Right cardiac atrium (tissue), 5 donors: ENCODE measurements at regions not wholly inside any gene's neighbourhood (a gene's known extent, or its start where the extent isn't known, plus 50 kb on each side); places are given as distances from the start of the nearest gene placed in this dataset.

Experiments
- ATAC-seq, 2 donors: fragments of 200-7000 bp; cut with Tn5 transposase; one replicate each; pipeline versions ENCODE4 v1.8.0 to v1.9.1; 2020; ENCODE audit warnings: moderate library complexity in 2 of 2, mild to moderate bottlenecking in 1 of 2
- DNase-seq, 3 donors: peaks; one replicate each; pipeline ENCODE4 v3.0.0-alpha.2; 2020
- H3K27ac ChIP-seq: one replicate; pipeline ENCODE4 v1.5.1; 2013; ENCODE audit warnings: mild to moderate bottlenecking, low read length, control low read depth, moderate library complexity
- H3K27me3 ChIP-seq: one replicate; pipeline ENCODE4 v1.6.1; 2013; ENCODE audit not compliant: control insufficient read depth, insufficient read depth
- H3K4me1 ChIP-seq: one replicate; pipeline ENCODE4 v1.6.1; 2013; ENCODE audit warnings: low read length; ENCODE audit not compliant: control insufficient read depth, insufficient read depth
- H3K4me3 ChIP-seq: one replicate; pipeline ENCODE4 v1.5.1; 2013; ENCODE audit warnings: low read length, control low read depth
- H3K9me3 ChIP-seq: one replicate; pipeline ENCODE4 v1.6.1; 2013; ENCODE audit warnings: low read length; ENCODE audit not compliant: control insufficient read depth
- WGBS: extraction: QIAGEN DNeasy Blood & Tissue Kit; methylation state at CpG from one replicate; pipeline ENCODE4 v1.1.7; 2013; 5-methylcytosine and 5-hydroxymethylcytosine counted together
- intact Hi-C, 4 donors: fragments of 100-400 bp; cut with DNase I; formaldehyde crosslinking; loops; one replicate each; pipeline versions ENCODE4 v1.11.0 to v1.14.0; 2022 to 2023
- donor health status: healthy with polysubstance abuse.
- donor health status: DM: no; HTN: yes; CAD: no.
- donor health status: DM: no; HTN: no; CAD: no.
- donor health status: DM: no; HTN: yes; CAD: no; lungs with severe emphysema.
- donor health status: DM: yes; HTN: yes; CAD: no.

DNA sequence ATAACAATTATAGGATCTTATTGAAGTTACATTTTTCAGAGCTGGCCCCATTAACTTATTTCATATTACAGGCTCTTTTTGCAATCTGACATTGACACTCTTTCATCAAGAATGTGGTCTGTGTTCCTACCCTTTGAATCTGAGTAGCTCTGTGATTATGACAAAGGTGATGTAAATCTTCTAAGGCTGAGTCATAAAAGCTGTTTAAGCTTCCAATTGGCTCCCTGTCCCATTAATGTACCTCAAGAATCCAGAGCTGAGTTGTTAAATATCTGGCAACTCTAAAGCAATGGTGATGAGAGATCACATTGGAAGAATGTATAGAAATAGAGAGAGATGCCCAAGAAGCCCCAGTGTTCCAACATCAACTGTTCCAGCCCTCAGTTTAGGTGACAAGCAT, 178.5 kb upstream of the DEPDC1 start:
- no peak for ATAC-seq
- no peaks in the 10 kb centered on the region for H3K9me3 ChIP-seq
- no peaks in the 10 kb centered on the region for H3K4me1 ChIP-seq
- H3K27ac ChIP-seq = no peak overlapping the region
- intact Hi-C loops = no loop called here
- H3K27me3 ChIP-seq = no peaks in the 10 kb centered on the region
- DNase-seq = no peak
- H3K4me3 ChIP-seq = no peak overlapping the region

DNA sequence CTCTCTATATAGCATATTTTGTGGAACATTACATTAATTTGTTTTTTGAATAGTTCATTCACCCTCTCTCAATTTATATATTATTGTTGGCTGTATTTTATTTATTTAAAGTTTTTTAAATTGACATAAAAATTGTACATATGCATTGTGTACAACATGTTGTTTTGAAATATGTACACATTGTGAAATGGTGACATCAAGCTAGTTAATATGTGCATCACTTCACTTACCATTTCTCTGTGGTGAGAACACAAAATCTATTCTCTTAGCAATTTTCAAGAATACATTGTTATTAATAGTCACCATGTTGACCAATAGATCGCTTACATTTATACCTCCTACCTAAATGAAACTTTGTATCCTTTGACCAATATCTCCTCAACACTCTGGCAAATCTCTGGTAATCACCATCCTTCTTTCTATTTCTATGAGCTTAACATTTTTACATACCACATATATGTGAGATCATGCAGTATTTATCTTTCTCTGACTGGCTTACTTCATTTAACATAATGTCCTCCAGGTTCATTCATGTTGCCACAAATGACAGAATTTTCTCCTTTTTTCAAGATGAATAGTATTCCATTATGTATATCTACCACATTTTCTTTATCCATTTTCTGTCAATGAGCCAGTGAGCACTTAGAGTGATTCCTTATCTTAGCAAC, 180.9 kb upstream of the DEPDC1 start:
- no peaks in the 10 kb centered on the region for H3K4me1 ChIP-seq
- H3K9me3 ChIP-seq = no peaks in the 10 kb centered on the region
- no peak overlapping the region for H3K27ac ChIP-seq
- intact Hi-C loops = no loop called here
- WGBS = 89% methylated on average over 1 of the region's 1 CpG
- DNase-seq (no peak), ATAC-seq (no peak)
- no peaks in the 10 kb centered on the region for H3K27me3 ChIP-seq
- H3K4me3 ChIP-seq = no peak overlapping the region

DNA sequence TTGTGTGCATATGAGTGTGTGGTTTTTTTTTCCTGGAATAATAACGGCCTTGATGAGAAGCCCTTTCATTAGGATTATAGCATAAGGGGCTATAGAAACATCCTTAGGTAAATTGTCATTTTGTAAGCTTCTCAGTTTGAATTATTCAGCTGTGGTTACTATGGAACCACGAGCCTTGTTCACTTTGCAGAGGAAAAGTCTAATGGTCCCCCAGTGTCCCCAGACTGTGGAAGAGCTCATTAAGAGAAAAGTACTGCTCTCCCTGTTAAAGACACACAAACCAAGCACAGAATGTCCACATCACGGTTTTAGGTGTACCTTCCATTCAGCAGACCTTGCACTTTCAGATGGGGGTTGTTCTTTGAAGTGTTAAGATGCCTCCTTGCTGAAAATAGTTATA, 199.3 kb upstream of the DEPDC1 start:
- Histone ChIP-seq H3K4me3 (no peak overlapping the region), H3K27me3 (no peaks in the 10 kb centered on the region), H3K27ac (no peak overlapping the region), H3K9me3 (no peaks in the 10 kb centered on the region), H3K4me1 (no peaks in the 10 kb centered on the region)
- intact Hi-C loops = no loop called here
- DNase-seq (no peak), ATAC-seq (no peak)
- 76% methylated on average over 3 of the region's 3 CpGs for WGBS

DNA sequence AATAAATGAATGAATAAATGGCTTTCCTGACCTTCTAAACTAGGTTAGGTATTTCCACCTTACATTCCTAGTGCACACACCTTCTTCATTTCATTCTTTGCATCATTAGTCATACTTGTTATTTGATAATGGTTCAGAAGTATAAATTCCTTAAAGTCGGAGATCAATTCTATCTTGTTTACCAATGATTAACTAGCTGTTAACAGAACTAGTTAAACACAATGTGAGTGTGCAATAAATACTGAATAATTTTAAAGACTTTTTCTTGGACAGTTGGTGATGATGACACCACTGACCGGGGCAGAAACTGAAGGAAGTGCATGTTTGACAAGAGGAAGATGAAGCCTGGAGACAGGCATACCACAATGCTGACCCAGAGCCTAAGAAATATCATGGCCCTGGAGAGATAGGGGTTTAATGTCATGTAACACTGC, 207.1 kb upstream of the DEPDC1 start:
- DNase-seq (no peak), ATAC-seq (no peak)

DNA sequence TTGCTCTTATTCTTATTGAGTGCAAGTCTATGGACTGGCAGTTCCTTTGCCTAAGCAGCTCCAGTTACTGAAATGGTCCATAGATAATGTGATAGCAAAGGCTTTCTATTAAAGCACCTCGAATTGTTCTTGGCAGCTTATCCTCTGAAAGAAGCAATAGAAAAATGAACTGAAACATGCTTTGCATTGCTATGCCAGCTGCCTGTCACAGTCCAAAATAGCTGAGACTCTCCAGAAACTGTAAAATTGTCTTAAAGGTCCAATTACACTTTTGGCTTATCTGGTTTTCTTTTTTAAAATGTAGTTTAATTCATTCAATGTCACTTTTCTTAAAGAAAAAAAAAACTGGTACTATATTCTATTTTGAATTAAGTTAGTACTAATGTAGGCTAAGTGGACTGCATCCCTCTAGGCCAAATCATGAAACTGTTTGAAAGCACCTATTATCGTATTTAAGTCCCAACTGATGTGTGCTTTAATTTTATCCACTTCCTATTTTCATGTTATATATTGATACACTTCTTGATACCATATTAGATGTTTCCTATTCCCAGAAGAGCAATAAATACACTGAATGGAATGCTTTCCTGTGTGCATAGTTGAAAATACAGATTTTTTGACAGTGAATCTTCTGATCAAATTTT, 208.0 kb upstream of the DEPDC1 start:
- 47% methylated on average over 2 of the region's 2 CpGs for WGBS
- DNase-seq (no peak), ATAC-seq (no peak)
- Histone ChIP-seq H3K4me3 (no peak overlapping the region), H3K4me1 (no peaks in the 10 kb centered on the region), H3K9me3 (peaks cover 2% of the 10 kb centered on the region), H3K27me3 (no peaks in the 10 kb centered on the region), H3K27ac (no peak overlapping the region)
- intact Hi-C loops = no loop called here

More for the DNA sequence above, 207.1 kb upstream of the DEPDC1 start:
- Histone ChIP-seq H3K9me3 (no peaks in the 10 kb centered on the region), H3K4me1 (no peaks in the 10 kb centered on the region), H3K27ac (no peak overlapping the region), H3K4me3 (no peak overlapping the region), H3K27me3 (no peaks in the 10 kb centered on the region)
- WGBS = 65% methylated on average over 2 of the region's 2 CpGs
- intact Hi-C loops = no loop called here

DNA sequence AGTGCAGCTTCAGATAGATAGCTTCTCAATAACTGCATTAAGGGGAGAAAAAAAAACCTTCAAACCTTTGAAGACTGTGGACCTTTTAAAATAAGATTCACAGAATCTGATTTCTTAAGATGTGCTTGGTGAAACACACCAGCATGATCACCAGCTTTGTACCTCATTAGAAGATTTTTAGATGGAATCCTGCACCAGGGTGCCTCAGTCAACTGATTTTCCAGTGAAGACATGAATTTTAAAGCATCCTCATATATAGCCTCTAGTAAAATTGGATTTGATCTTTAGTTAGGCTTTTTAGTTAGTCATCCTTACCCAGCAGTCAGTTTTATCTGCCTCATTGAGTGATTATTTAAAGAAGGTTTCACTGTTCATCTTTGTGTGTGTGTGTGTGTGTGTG, 208.6 kb upstream of the DEPDC1 start:
- intact Hi-C loops = no loop called here
- DNase-seq (no peak), ATAC-seq (no peak)
- Histone ChIP-seq H3K9me3 (peaks cover 5% of the 10 kb centered on the region), H3K4me1 (no peaks in the 10 kb centered on the region), H3K27ac (no peak overlapping the region), H3K4me3 (no peak overlapping the region), H3K27me3 (no peaks in the 10 kb centered on the region)

DNA sequence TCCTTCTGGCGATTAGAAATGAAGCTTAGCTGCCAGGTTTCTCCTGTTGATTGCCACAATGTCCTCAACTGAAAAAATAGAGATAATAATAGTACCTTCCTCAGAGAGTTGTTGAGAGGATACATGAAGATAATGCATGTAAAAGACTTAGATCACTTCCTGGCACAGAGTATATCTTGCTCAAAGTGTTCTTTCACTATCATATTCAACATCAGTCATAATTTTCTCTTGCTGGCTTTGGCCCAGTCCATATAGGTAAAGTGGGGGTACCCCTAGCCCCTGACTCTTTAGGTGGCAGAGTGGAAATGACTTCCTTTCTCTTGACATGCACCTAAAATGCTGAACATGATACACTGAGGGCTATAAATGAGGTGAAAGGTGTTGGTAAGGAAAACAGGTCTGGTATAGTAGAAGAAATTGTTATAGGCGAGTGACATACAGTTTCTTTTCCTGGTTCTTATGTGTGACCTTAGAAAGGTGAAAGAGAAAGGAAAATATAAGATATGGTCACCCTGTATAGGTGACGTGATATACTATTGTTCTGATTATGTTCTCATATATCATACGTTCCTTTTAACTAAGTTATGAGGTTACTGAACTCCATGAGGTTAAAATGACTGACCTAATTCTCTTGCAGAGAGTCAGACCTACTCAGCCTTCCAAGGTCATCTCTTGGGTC, 209.9 kb upstream of the DEPDC1 start:
- 61% methylated on average over 4 of the region's 4 CpGs for WGBS
- H3K4me1 ChIP-seq = no peaks in the 10 kb centered on the region
- no peak for DNase-seq
- no peaks in the 10 kb centered on the region for H3K27me3 ChIP-seq
- ATAC-seq = no peak
- H3K4me3 ChIP-seq = no peak overlapping the region
- intact Hi-C loops = no loop called here
- H3K27ac ChIP-seq = no peak overlapping the region
- H3K9me3 ChIP-seq = peaks cover 5% of the 10 kb centered on the region

DNA sequence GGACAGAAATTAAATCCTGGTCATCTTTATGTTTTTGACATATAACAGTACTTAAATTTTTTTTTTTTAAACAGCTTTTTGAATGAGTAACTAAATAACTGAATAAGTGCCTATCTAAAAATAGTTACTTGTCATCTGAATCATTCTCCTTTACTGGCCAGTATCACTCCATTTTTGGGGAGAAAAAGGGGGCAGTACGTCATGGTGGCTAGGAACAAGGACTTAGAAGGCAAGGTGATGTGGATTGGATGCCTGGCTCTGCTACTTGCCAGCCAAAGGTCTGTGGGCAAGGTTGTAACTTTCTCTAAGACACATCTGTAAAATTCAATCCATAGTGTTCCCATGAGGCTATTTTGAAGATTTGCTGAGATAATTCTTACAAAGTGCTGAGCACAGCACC, 220.4 kb upstream of the DEPDC1 start:
- DNase-seq (no peak), ATAC-seq (no peak)
- H3K27ac ChIP-seq = no peak overlapping the region
- H3K9me3 ChIP-seq = no peaks in the 10 kb centered on the region
- WGBS = 30% methylated on average over 1 of the region's 1 CpG
- intact Hi-C loops = no loop called here
- no peaks in the 10 kb centered on the region for H3K4me1 ChIP-seq
- H3K27me3 ChIP-seq = no peaks in the 10 kb centered on the region
- H3K4me3 ChIP-seq = no peak overlapping the region

DNA sequence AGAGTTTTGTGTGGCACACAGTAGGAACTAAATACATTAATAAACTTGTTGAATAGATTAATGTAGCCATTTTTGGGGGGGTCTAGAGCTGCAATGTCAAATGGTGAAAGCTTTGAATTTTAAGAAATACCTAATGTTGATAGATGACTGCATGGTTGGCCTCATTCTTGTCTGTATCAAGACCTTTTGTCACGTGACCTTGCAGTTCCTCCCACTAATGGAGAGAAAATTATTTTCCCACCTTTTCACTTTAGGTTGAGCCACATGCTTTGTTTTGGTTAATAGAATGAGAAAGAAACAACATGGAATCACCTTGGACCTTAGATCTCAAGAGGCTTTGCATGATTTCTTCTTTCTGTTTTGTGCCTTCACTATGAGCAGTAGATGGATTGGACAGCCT, 223.6 kb upstream of the DEPDC1 start:
- H3K27me3 ChIP-seq = no peaks in the 10 kb centered on the region
- H3K9me3 ChIP-seq = no peaks in the 10 kb centered on the region
- no peaks in the 10 kb centered on the region for H3K4me1 ChIP-seq
- ATAC-seq = no peak
- no peak overlapping the region for H3K27ac ChIP-seq
- no peak overlapping the region for H3K4me3 ChIP-seq
- intact Hi-C loops = no loop called here
- no peak for DNase-seq
- WGBS = 82% methylated on average over 1 of the region's 1 CpG

DNA sequence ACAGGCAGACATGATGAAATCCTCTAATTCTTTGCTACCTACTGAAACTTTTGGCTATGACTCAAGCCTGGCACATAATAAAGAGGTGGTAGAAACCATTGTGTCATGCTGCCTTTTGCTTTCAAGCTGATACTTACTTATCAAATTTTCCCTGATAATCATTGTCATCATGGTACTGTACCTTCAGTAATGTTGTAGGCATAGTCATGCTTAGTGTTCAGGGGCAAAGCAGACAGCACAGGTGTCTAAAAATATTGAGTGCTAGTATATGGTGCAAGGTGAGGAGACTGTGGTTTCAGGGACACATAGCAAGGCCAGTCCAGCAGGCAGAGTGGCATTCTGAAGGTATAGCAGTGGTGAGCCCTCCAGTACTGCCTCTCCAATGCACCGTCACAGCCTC, 226.9 kb upstream of the DEPDC1 start:
- no peak overlapping the region for H3K27ac ChIP-seq
- no peaks in the 10 kb centered on the region for H3K27me3 ChIP-seq
- intact Hi-C loops = no loop called here
- DNase-seq (no peak), ATAC-seq (peak in 1 of 2 donors; percentile 31)
- WGBS = 92% methylated on average over 1 of the region's 1 CpG
- H3K4me3 ChIP-seq = no peak overlapping the region
- no peaks in the 10 kb centered on the region for H3K9me3 ChIP-seq
- H3K4me1 ChIP-seq = no peaks in the 10 kb centered on the region

DNA sequence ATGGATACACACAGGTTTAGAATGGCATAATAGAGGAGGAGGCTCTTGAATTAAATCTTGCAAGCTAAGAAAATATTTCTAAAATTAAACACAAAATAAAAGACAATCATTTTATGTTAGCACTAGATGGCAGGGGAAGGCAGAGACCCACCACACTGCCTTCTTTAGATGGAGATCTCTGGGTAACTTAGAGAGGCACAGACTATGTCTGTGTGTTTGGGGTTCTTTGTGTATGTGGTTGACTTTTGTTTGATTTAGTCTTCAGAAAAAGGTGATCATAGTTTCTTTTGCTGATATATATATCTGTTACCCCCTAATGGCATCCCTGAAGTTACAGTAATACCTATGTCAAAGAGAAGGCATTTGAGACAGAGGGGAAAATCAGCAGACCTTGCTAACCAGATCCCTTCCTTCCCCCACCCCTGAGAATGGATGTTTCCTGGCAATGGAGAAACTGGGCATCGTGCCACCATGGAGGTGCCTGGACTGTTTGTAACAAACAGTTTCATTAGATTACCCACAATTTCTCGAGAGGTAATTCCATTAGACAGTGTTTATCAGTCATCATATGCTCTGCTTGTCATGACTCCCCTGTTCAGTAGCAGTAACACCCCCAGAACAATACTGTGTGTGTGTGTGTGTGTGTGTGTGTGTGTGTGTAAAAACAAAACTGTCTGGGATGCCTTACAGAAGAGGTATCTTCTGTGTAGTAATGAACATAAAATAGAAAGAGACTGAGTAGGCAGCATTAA, 228.3 kb upstream of the DEPDC1 start:
- Histone ChIP-seq H3K4me1 (no peaks in the 10 kb centered on the region), H3K9me3 (no peaks in the 10 kb centered on the region), H3K4me3 (no peak overlapping the region), H3K27ac (no peak overlapping the region), H3K27me3 (no peaks in the 10 kb centered on the region)
- ATAC-seq (peak; percentile 91 to 93), DNase-seq (peak; percentile 63 to 82 (median 70))
- 15% methylated on average over 2 of the region's 2 CpGs for WGBS
- intact Hi-C loops = no loop called here
